ENCODE measurements at regions not wholly inside any gene's neighbourhood (a gene's known extent, or its start where the extent isn't known, plus 50 kb on each side); places are given as distances from the start of the nearest gene placed in this dataset.

- no peak for TF ChIP-seq CHD7 (IDR thresholded peaks at IDR 0.05; ENCODE audit: insufficient replicate concordance, low read length)
- no peak for TF ChIP-seq SIN3A (conservative IDR thresholded peaks at IDR 0.05 in 1 of 2, IDR thresholded peaks at IDR 0.05 in 1 of 2; ENCODE audit: low read depth in 1 of 2, low read length in 2 of 2)
- no peak for TF ChIP-seq POLR2AphosphoS5 (IDR thresholded peaks at IDR 0.05; ENCODE audit: low read depth, low read length)
- TF ChIP-seq CBX5 (IDR thresholded peaks at IDR 0.05; ENCODE audit: low read depth, low read length) = no peak
- TF ChIP-seq TAF1 (IDR thresholded peaks at IDR 0.05; ENCODE audit: low read depth, low read length) = no peak
- TF ChIP-seq CTBP2 (IDR thresholded peaks at IDR 0.05; ENCODE audit: borderline replicate concordance, insufficient read depth, insufficient read length, low read length) = no peak
- no peak for TF ChIP-seq E2F6 (IDR thresholded peaks at IDR 0.05)
- no peak for TF ChIP-seq EP300 (IDR thresholded peaks at IDR 0.05; ENCODE audit: borderline replicate concordance in 1 of 2, low read depth in 2 of 2, low read length in 2 of 2)
- TF ChIP-seq RBBP5 (IDR thresholded peaks at IDR 0.05; ENCODE audit: borderline replicate concordance, low read depth, low read length) = no peak
- TF ChIP-seq SP1 (IDR thresholded peaks at IDR 0.05; ENCODE audit: low read depth, low read length) = no peak
Observed at GRCh38 chr7:15086862-15087261, 184.3 kb upstream of the DGKB start (continued).
